Neural progenitor cell (in vitro differentiated cells): ENCODE measurements at regions not wholly inside any gene's neighbourhood (a gene's known extent, or its start where the extent isn't known, plus 50 kb on each side); places are given as distances from the start of the nearest gene placed in this dataset.

ENCODE experiments used
- DNase-seq: peaks from one replicate; pipeline ENCODE4 v3.0.0-alpha.2; 2016; ENCODE audit warnings: low spot score
- H2AFZ ChIP-seq: fragments of 200-600 bp; sonication (generic); replicated peaks from 2 replicates; pipeline ENCODE4 v1.6.1; 2016; ENCODE audit warnings: antibody characterized with exemption
- H3F3A ChIP-seq: fragments of 200-600 bp; sonication (generic); 2 replicates; pipeline ENCODE4 v1.6.1; 2016; ENCODE audit warnings: antibody characterized with exemption, low read depth
- H3K27ac ChIP-seq: fragments of 200-600 bp; sonication (generic); 2 replicates; pipeline ENCODE4 v1.5.1; 2016; ENCODE audit warnings: mild to moderate bottlenecking
- H3K27me3 ChIP-seq: fragments of 200-600 bp; sonication (generic); 2 replicates; pipeline ENCODE4 v1.6.1; 2016; ENCODE audit warnings: mild to moderate bottlenecking, moderate library complexity
- H3K36me3 ChIP-seq: fragments of 200-600 bp; sonication (generic); 2 replicates; pipeline ENCODE4 v1.5.1; 2016
- H3K4me1 ChIP-seq: fragments of 200-600 bp; sonication (generic); 2 replicates; pipeline ENCODE4 v1.6.1; 2016; ENCODE audit warnings: mixed run types
- H3K4me2 ChIP-seq: fragments of 200-600 bp; sonication (generic); 2 replicates; pipeline ENCODE4 v1.6.1; 2016
- H3K4me3 ChIP-seq: fragments of 200-600 bp; sonication (generic); 2 replicates; pipeline ENCODE4 v1.5.1; 2016
- H3K79me2 ChIP-seq: fragments of 200-600 bp; sonication (generic); 2 replicates; pipeline ENCODE4 v1.6.1; 2016; ENCODE audit warnings: low read depth
- H3K9ac ChIP-seq: fragments of 200-600 bp; sonication (generic); 2 replicates; pipeline ENCODE4 v1.6.1; 2016
- H3K9me3 ChIP-seq: fragments of 200-600 bp; sonication (generic); 2 replicates; pipeline ENCODE4 v1.5.1; 2016; ENCODE audit warnings: low read depth
- H4K20me1 ChIP-seq: fragments of 200-600 bp; sonication (generic); 2 replicates; pipeline ENCODE4 v1.6.1; 2016; ENCODE audit warnings: low read depth
- H3K27ac Mint-ChIP-seq: 3 replicates; pipeline ENCODE4 v1.8.0; 2021; ENCODE audit warnings: mixed read lengths
- H3K27me3 Mint-ChIP-seq: 2 replicates; pipeline ENCODE4 v1.8.0; 2022; ENCODE audit warnings: low read depth, mild to moderate bottlenecking, inconsistent platforms, moderate library complexity, mixed read lengths; ENCODE audit not compliant: insufficient read depth
- H3K36me3 Mint-ChIP-seq: 3 replicates; pipeline ENCODE4 v1.8.0; 2021; ENCODE audit warnings: mixed read lengths
- H3K4me1 Mint-ChIP-seq: 3 replicates; pipeline ENCODE4 v1.8.0; 2021; ENCODE audit warnings: mixed read lengths
- H3K4me3 Mint-ChIP-seq: 3 replicates; pipeline ENCODE4 v1.8.0; 2021; ENCODE audit warnings: mild to moderate bottlenecking, moderate library complexity, mixed read lengths
- H3K9me3 Mint-ChIP-seq: 3 replicates; pipeline ENCODE4 v1.8.0; 2020; ENCODE audit warnings: mixed read lengths
- EZH2 ChIP-seq: fragments of 200-600 bp; sonication (generic); IDR thresholded peaks from 2 replicates; pipeline ENCODE4 v1.6.1; 2017; ENCODE audit warnings: antibody characterized with exemption, mild to moderate bottlenecking, moderate library complexity
- EZH2phosphoT487 ChIP-seq: fragments of 200-600 bp; sonication (generic); IDR thresholded peaks from 2 replicates; pipeline ENCODE4 v1.6.1; 2017; ENCODE audit warnings: antibody characterized with exemption
- TF ChIP-seq, protein P1 (sequence below): fragments of 200-600 bp; sonication (generic); IDR thresholded peaks from 2 replicates; pipeline ENCODE4 v1.5.1; 2017; ENCODE audit warnings: antibody characterized with exemption, mild to moderate bottlenecking

DNA sequence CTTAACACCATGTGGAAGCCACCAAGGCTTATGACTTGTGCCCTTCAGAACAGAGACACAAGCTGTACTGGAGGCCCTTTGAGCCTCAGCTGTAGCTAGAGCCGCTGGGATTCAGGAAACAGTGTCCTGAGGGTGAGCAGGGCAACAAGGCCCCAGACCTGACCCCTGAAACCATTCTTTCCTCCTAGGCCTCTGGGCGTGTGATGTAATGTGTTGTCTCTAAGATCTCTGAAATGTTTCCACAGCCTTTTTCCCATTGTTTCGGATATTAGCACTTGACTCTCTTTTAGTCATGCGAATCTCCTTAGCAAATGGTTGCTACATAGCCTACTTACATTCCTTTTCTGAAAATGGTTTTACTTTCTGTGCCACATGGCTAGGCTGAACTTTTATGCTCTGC is 114.9 kb downstream of the CD8B2 start:
- H3K9me3 ChIP-seq, result no peaks in the 10 kb centered on the region
- H3K9ac ChIP-seq, result no peak overlapping the region
- Mint-ChIP-seq H3K36me3 (no peaks in the 10 kb centered on the region), H3K27me3 (no peaks in the 10 kb centered on the region), H3K27ac (no peak overlapping the region), H3K9me3 (no peaks in the 10 kb centered on the region), H3K4me3 (no peak overlapping the region), H3K4me1 (no peaks in the 10 kb centered on the region)
- H3K27ac ChIP-seq, result no peak overlapping the region
- H4K20me1 ChIP-seq, result no peaks in the 10 kb centered on the region
- no peak overlapping the region for H2AFZ ChIP-seq
- TF ChIP-seq EZH2 (no peak), EZH2phosphoT487 (no peak)
- TF ChIP-seq, protein P1, sequence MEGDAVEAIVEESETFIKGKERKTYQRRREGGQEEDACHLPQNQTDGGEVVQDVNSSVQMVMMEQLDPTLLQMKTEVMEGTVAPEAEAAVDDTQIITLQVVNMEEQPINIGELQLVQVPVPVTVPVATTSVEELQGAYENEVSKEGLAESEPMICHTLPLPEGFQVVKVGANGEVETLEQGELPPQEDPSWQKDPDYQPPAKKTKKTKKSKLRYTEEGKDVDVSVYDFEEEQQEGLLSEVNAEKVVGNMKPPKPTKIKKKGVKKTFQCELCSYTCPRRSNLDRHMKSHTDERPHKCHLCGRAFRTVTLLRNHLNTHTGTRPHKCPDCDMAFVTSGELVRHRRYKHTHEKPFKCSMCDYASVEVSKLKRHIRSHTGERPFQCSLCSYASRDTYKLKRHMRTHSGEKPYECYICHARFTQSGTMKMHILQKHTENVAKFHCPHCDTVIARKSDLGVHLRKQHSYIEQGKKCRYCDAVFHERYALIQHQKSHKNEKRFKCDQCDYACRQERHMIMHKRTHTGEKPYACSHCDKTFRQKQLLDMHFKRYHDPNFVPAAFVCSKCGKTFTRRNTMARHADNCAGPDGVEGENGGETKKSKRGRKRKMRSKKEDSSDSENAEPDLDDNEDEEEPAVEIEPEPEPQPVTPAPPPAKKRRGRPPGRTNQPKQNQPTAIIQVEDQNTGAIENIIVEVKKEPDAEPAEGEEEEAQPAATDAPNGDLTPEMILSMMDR, result no peak
- no peaks in the 10 kb centered on the region for H3F3A ChIP-seq
- no peak overlapping the region for H3K4me3 ChIP-seq
- H3K4me2 ChIP-seq, result no peak overlapping the region
- no peak for DNase-seq
- no peaks in the 10 kb centered on the region for H3K36me3 ChIP-seq
- no peaks in the 10 kb centered on the region for H3K4me1 ChIP-seq
- no peaks in the 10 kb centered on the region for H3K27me3 ChIP-seq
- no peaks in the 10 kb centered on the region for H3K79me2 ChIP-seq

DNA sequence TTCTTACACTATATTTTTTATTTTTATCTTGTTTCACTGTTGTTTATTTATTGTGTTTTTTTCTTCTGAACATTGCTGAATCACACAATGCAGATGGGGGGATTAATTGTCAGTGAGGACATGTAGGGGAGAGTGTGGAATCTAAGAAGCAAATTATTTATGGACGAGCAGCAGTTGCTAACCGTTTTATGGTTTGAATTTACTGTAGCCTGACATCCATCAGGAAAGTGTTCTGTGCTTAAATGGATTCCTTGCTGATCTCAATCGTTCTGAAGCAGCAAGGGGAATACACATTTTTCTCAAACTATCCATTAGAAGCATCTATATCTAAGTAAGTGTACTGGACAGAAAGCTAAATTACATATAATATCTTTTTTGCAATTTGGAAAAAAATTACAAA is 119.5 kb downstream of the CD8B2 start:
- no peak for DNase-seq
- H3K4me1 Mint-ChIP-seq, result no peaks in the 10 kb centered on the region
- H3F3A ChIP-seq, result no peaks in the 10 kb centered on the region
- no peaks in the 10 kb centered on the region for H3K27me3 Mint-ChIP-seq
- no peak overlapping the region for H3K27ac Mint-ChIP-seq
- no peak overlapping the region for H3K4me3 Mint-ChIP-seq
- no peak overlapping the region for H3K27ac ChIP-seq
- no peaks in the 10 kb centered on the region for H3K36me3 ChIP-seq
- TF ChIP-seq, protein P1, result no peak
- TF ChIP-seq EZH2, result no peak
- no peak for TF ChIP-seq EZH2phosphoT487
- H3K4me3 ChIP-seq, result no peak overlapping the region
- H3K27me3 ChIP-seq, result no peaks in the 10 kb centered on the region
- no peaks in the 10 kb centered on the region for H3K9me3 Mint-ChIP-seq
- no peak overlapping the region for H3K4me2 ChIP-seq
- H3K9me3 ChIP-seq, result no peaks in the 10 kb centered on the region
- H3K9ac ChIP-seq, result no peak overlapping the region
- H3K4me1 ChIP-seq, result no peaks in the 10 kb centered on the region
- no peaks in the 10 kb centered on the region for H3K79me2 ChIP-seq
- no peaks in the 10 kb centered on the region for H3K36me3 Mint-ChIP-seq
- no peaks in the 10 kb centered on the region for H4K20me1 ChIP-seq
- no peak overlapping the region for H2AFZ ChIP-seq

DNA sequence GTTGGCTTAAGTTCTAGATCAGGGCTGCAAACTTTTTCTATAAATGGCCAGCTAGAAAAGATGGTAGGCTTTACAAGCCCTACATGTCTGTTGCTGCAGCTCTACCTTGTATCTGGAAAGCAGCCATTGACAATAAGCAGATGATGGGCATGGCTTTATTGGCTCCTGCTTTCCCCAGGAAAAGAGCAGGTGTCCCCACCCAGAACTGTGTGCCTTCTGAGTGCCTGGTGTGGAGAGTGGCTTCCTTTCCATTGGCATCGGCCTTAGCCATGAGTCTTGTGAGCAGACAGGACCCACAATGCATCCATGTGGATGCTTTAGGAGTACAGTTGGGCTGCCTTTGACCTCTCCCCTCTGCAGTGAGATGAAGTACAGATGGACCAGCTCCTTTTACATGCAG is 120.2 kb downstream of the CD8B2 start:
- TF ChIP-seq EZH2, result no peak
- TF ChIP-seq EZH2phosphoT487, result no peak
- TF ChIP-seq, protein P1, result no peak
- Histone ChIP-seq H3K79me2 (no peaks in the 10 kb centered on the region), H3K9ac (no peak overlapping the region), H3K4me1 (no peaks in the 10 kb centered on the region), H2AFZ (peak overlapping the region; percentile 52), H3K4me3 (no peak overlapping the region), H4K20me1 (no peaks in the 10 kb centered on the region), H3K27ac (no peak overlapping the region), H3K9me3 (no peaks in the 10 kb centered on the region), H3K4me2 (no peak overlapping the region), H3K36me3 (no peaks in the 10 kb centered on the region), H3K27me3 (no peaks in the 10 kb centered on the region), H3F3A (no peaks in the 10 kb centered on the region)
- Mint-ChIP-seq H3K27ac (no peak overlapping the region), H3K4me1 (no peaks in the 10 kb centered on the region), H3K36me3 (no peaks in the 10 kb centered on the region), H3K27me3 (no peaks in the 10 kb centered on the region), H3K4me3 (no peak overlapping the region), H3K9me3 (no peaks in the 10 kb centered on the region)
- DNase-seq, result no peak

DNA sequence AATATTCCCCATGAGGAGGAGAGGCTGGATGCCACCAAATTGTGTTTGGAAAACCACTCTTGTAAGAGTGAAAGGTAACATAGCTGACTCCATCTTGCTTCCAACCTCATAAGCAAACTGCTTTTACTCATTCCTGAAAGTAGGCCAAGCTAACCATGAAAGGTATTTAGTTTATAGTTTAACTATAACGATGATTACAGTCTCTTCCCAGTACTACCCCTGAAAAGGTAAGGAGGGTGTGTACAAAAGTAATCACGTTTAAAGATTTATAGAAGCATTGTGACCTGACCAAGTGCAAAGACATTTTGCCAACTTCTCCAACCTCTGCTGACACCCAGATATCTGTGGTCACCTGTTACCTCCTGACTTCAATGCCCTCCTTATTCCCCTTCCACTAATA is 122.6 kb downstream of the CD8B2 start:
- H3K9ac ChIP-seq, result no peak overlapping the region
- no peaks in the 10 kb centered on the region for H3K9me3 Mint-ChIP-seq
- H3K9me3 ChIP-seq, result no peaks in the 10 kb centered on the region
- no peak overlapping the region for H3K27ac ChIP-seq
- H3K36me3 Mint-ChIP-seq, result no peaks in the 10 kb centered on the region
- H3K27me3 ChIP-seq, result no peaks in the 10 kb centered on the region
- no peak overlapping the region for H3K4me3 ChIP-seq
- H3K36me3 ChIP-seq, result no peaks in the 10 kb centered on the region
- H3F3A ChIP-seq, result no peaks in the 10 kb centered on the region
- no peak for DNase-seq
- H2AFZ ChIP-seq, result no peak overlapping the region
- TF ChIP-seq EZH2phosphoT487, result no peak
- TF ChIP-seq, protein P1, result no peak
- TF ChIP-seq EZH2, result no peak
- H3K4me3 Mint-ChIP-seq, result no peak overlapping the region
- no peak overlapping the region for H3K27ac Mint-ChIP-seq
- H3K4me1 ChIP-seq, result no peaks in the 10 kb centered on the region
- H4K20me1 ChIP-seq, result no peaks in the 10 kb centered on the region
- H3K27me3 Mint-ChIP-seq, result no peaks in the 10 kb centered on the region
- H3K4me2 ChIP-seq, result no peak overlapping the region
- H3K4me1 Mint-ChIP-seq, result no peaks in the 10 kb centered on the region
- H3K79me2 ChIP-seq, result no peaks in the 10 kb centered on the region
